ENCODE measurements at regions not wholly inside any gene's neighbourhood (a gene's known extent, or its start where the extent isn't known, plus 50 kb on each side); places are given as distances from the start of the nearest gene placed in this dataset.

GRCh38 chr9:79868567-79869189, 296.9 kb downstream of the TLE4 start:
- no peak overlapping the region for H3K27ac Mint-ChIP-seq
- no peaks in the 10 kb centered on the region for H3K36me3 Mint-ChIP-seq (ENCODE audit: low read depth)
- H3K4me3 Mint-ChIP-seq: no peak overlapping the region
- H3K4me1 Mint-ChIP-seq (ENCODE audit: low read depth): no peaks in the 10 kb centered on the region
- no peaks in the 10 kb centered on the region for H3K9me3 Mint-ChIP-seq
- H3K27me3 Mint-ChIP-seq: no peaks in the 10 kb centered on the region
- no peak for DNase-seq

GRCh38 chr9:79862921-79863890, 291.4 kb downstream of the TLE4 start:
- H3K27me3 Mint-ChIP-seq: no peaks in the 10 kb centered on the region
- no peak overlapping the region for H3K4me3 Mint-ChIP-seq
- H3K9me3 Mint-ChIP-seq: peaks cover 15% of the 10 kb centered on the region
- no peak for DNase-seq
- no peaks in the 10 kb centered on the region for H3K36me3 Mint-ChIP-seq (ENCODE audit: low read depth)
- H3K27ac Mint-ChIP-seq: no peak overlapping the region
- H3K4me1 Mint-ChIP-seq (ENCODE audit: low read depth): peaks cover 4% of the 10 kb centered on the region

GRCh38 chr9:79858508-79858907, 286.7 kb downstream of the TLE4 start:
- no peak for DNase-seq
- Mint-ChIP-seq H3K9me3 (peaks cover 16% of the 10 kb centered on the region), H3K27me3 (no peaks in the 10 kb centered on the region), H3K4me1 (ENCODE audit: low read depth) (peaks cover 10% of the 10 kb centered on the region), H3K27ac (no peak overlapping the region), H3K36me3 (ENCODE audit: low read depth) (no peaks in the 10 kb centered on the region), H3K4me3 (no peak overlapping the region)

GRCh38 chr9:79857188-79857587, 285.4 kb downstream of the TLE4 start:
- Mint-ChIP-seq H3K36me3 (ENCODE audit: low read depth) (no peaks in the 10 kb centered on the region), H3K27me3 (no peaks in the 10 kb centered on the region), H3K27ac (no peak overlapping the region), H3K4me1 (ENCODE audit: low read depth) (peaks cover 10% of the 10 kb centered on the region), H3K4me3 (no peak overlapping the region), H3K9me3 (peaks cover 12% of the 10 kb centered on the region)
- DNase-seq: no peak

GRCh38 chr9:79847074-79847473, 275.3 kb downstream of the TLE4 start:
- no peaks in the 10 kb centered on the region for H3K4me1 Mint-ChIP-seq (ENCODE audit: low read depth)
- H3K27me3 Mint-ChIP-seq: peaks cover 6% of the 10 kb centered on the region
- peaks cover 32% of the 10 kb centered on the region for H3K9me3 Mint-ChIP-seq
- no peak for DNase-seq
- no peak overlapping the region for H3K4me3 Mint-ChIP-seq
- no peak overlapping the region for H3K27ac Mint-ChIP-seq
- peaks cover 4% of the 10 kb centered on the region for H3K36me3 Mint-ChIP-seq (ENCODE audit: low read depth)

GRCh38 chr9:79829566-79830302, 258.0 kb downstream of the TLE4 start:
- Mint-ChIP-seq H3K4me3 (no peak overlapping the region), H3K27ac (no peak overlapping the region), H3K36me3 (ENCODE audit: low read depth) (no peaks in the 10 kb centered on the region), H3K27me3 (no peaks in the 10 kb centered on the region), H3K4me1 (ENCODE audit: low read depth) (peaks cover under 1% of the 10 kb centered on the region), H3K9me3 (no peaks in the 10 kb centered on the region)
- DNase-seq: no peak

GRCh38 chr9:79824265-79824664, 252.5 kb downstream of the TLE4 start:
- H3K36me3 Mint-ChIP-seq (ENCODE audit: low read depth): no peaks in the 10 kb centered on the region
- H3K27me3 Mint-ChIP-seq: peaks cover 14% of the 10 kb centered on the region
- H3K4me1 Mint-ChIP-seq (ENCODE audit: low read depth): peaks cover 10% of the 10 kb centered on the region
- no peak overlapping the region for H3K4me3 Mint-ChIP-seq
- DNase-seq: no peak
- no peaks in the 10 kb centered on the region for H3K9me3 Mint-ChIP-seq
- no peak overlapping the region for H3K27ac Mint-ChIP-seq

GRCh38 chr9:79817438-79818004, 245.8 kb downstream of the TLE4 start:
- DNase-seq: no peak
- H3K4me3 Mint-ChIP-seq: no peak overlapping the region
- H3K27ac Mint-ChIP-seq: no peak overlapping the region
- H3K9me3 Mint-ChIP-seq: no peaks in the 10 kb centered on the region
- H3K4me1 Mint-ChIP-seq (ENCODE audit: low read depth): peaks cover 20% of the 10 kb centered on the region
- H3K27me3 Mint-ChIP-seq: peaks cover 6% of the 10 kb centered on the region
- H3K36me3 Mint-ChIP-seq (ENCODE audit: low read depth): no peaks in the 10 kb centered on the region

- no peaks in the 10 kb centered on the region for H3K36me3 Mint-ChIP-seq (ENCODE audit: low read depth)
- no peak overlapping the region for H3K27ac Mint-ChIP-seq
- peak overlapping the region; percentile 60 for H3K4me3 Mint-ChIP-seq
- DNase-seq: no peak
- H3K4me1 Mint-ChIP-seq (ENCODE audit: low read depth): peaks cover 33% of the 10 kb centered on the region
- H3K27me3 Mint-ChIP-seq: no peaks in the 10 kb centered on the region
- H3K9me3 Mint-ChIP-seq: no peaks in the 10 kb centered on the region
These were observed 241.5 kb downstream of the TLE4 start for GRCh38 chr9:79813258-79813638.

GRCh38 chr9:79812507-79813257, 240.9 kb downstream of the TLE4 start:
- no peak for DNase-seq
- no peaks in the 10 kb centered on the region for H3K27me3 Mint-ChIP-seq
- H3K4me3 Mint-ChIP-seq: peak overlapping the region; percentile 60
- peaks cover 32% of the 10 kb centered on the region for H3K4me1 Mint-ChIP-seq (ENCODE audit: low read depth)
- no peaks in the 10 kb centered on the region for H3K9me3 Mint-ChIP-seq
- no peaks in the 10 kb centered on the region for H3K36me3 Mint-ChIP-seq (ENCODE audit: low read depth)
- H3K27ac Mint-ChIP-seq: peak overlapping the region; percentile 71

- no peak for DNase-seq
- Mint-ChIP-seq H3K4me1 (ENCODE audit: low read depth) (peaks cover 28% of the 10 kb centered on the region), H3K9me3 (no peaks in the 10 kb centered on the region), H3K27me3 (no peaks in the 10 kb centered on the region), H3K4me3 (peak overlapping the region; percentile 60), H3K36me3 (ENCODE audit: low read depth) (no peaks in the 10 kb centered on the region), H3K27ac (peak overlapping the region; percentile 71)
These were observed 240.3 kb downstream of the TLE4 start for GRCh38 chr9:79812099-79812498.

- peaks cover 28% of the 10 kb centered on the region for H3K4me1 Mint-ChIP-seq (ENCODE audit: low read depth)
- no peak overlapping the region for H3K27ac Mint-ChIP-seq
- H3K27me3 Mint-ChIP-seq: no peaks in the 10 kb centered on the region
- H3K9me3 Mint-ChIP-seq: no peaks in the 10 kb centered on the region
- no peak overlapping the region for H3K4me3 Mint-ChIP-seq
- no peak for DNase-seq
- H3K36me3 Mint-ChIP-seq (ENCODE audit: low read depth): no peaks in the 10 kb centered on the region
These were observed 238.2 kb downstream of the TLE4 start for GRCh38 chr9:79809931-79810330.

GRCh38 chr9:79809316-79809876, 237.6 kb downstream of the TLE4 start:
- no peak overlapping the region for H3K27ac Mint-ChIP-seq
- DNase-seq: no peak
- H3K4me1 Mint-ChIP-seq (ENCODE audit: low read depth): peaks cover 28% of the 10 kb centered on the region
- no peaks in the 10 kb centered on the region for H3K36me3 Mint-ChIP-seq (ENCODE audit: low read depth)
- no peaks in the 10 kb centered on the region for H3K9me3 Mint-ChIP-seq
- H3K4me3 Mint-ChIP-seq: no peak overlapping the region
- no peaks in the 10 kb centered on the region for H3K27me3 Mint-ChIP-seq

- Mint-ChIP-seq H3K27ac (no peak overlapping the region), H3K4me1 (ENCODE audit: low read depth) (peaks cover 18% of the 10 kb centered on the region), H3K4me3 (no peak overlapping the region), H3K9me3 (no peaks in the 10 kb centered on the region), H3K27me3 (no peaks in the 10 kb centered on the region), H3K36me3 (ENCODE audit: low read depth) (no peaks in the 10 kb centered on the region)
- DNase-seq: no peak
These were observed 236.2 kb downstream of the TLE4 start for GRCh38 chr9:79807971-79808370.
